ENCODE measurements at regions not wholly inside any gene's neighbourhood (a gene's known extent, or its start where the extent isn't known, plus 50 kb on each side); places are given as distances from the start of the nearest gene placed in this dataset.

DNA sequence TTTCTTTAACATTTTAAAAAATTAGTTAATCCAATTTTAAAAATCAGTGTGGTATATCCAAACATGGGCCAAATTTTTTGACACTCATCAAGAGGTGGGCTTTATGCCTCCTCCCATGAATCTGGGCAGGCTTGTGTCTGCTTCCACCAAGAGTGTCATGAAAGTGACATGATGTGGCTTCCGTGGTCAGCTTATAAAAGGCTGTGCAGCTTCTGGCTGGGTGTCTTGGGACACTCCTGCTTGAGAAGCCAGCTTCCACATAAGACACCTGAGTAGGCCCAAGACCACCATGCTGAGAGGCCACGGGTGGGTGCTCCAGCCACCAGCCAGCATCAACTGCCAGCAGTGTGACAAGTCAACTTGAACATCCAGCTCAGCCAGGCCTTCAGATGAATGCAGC is 74.3 kb upstream of the RUNX3 start:
- TF ChIP-seq FOSL1 (CRISPR knock-in tag; IDR thresholded peaks at IDR 0.05; ENCODE audit: borderline replicate concordance) (no peak), EZH2 (conservative IDR thresholded peaks at IDR 0.05; ENCODE audit: low read depth, low read length) (no peak), HDAC2 (CRISPR knock-in tag; IDR thresholded peaks at IDR 0.05) (no peak), ZNF230 (CRISPR knock-in tag; IDR thresholded peaks at IDR 0.05) (no peak)

All from HepG2 (cell line).